GM23248 (cell line): ENCODE measurements at regions not wholly inside any gene's neighbourhood (a gene's known extent, or its start where the extent isn't known, plus 50 kb on each side); places are given as distances from the start of the nearest gene placed in this dataset.

ENCODE experiments used
- DNase-seq: peaks from one replicate; pipeline ENCODE4 v3.0.0-alpha.2; 2015
- H2AFZ ChIP-seq: fragments of 200-600 bp; sonication (generic); 2 replicates; pipeline ENCODE4 v1.6.1; 2016; ENCODE audit warnings: antibody characterized with exemption
- H3F3A ChIP-seq: fragments of 200-600 bp; sonication (generic); 2 replicates; pipeline ENCODE4 v1.6.1; 2016; ENCODE audit warnings: mild to moderate bottlenecking, antibody characterized with exemption, mixed run types; ENCODE audit not compliant: insufficient read depth
- H3K27ac ChIP-seq: fragments of 200-600 bp; sonication (generic); 2 replicates; pipeline ENCODE4 v1.5.1; 2016; ENCODE audit warnings: mild to moderate bottlenecking
- H3K27me3 ChIP-seq: fragments of 200-600 bp; sonication (generic); replicated peaks from 2 replicates; pipeline ENCODE4 v1.6.1; 2016; ENCODE audit warnings: mild to moderate bottlenecking; ENCODE audit not compliant: insufficient read depth
- H3K36me3 ChIP-seq: fragments of 200-600 bp; sonication (generic); 2 replicates; pipeline ENCODE4 v1.6.1; 2016; ENCODE audit warnings: low read depth, mild to moderate bottlenecking
- H3K4me1 ChIP-seq: fragments of 200-600 bp; sonication (generic); 2 replicates; pipeline ENCODE4 v1.6.1; 2016; ENCODE audit warnings: mild to moderate bottlenecking; ENCODE audit not compliant: insufficient read depth
- H3K4me2 ChIP-seq: fragments of 200-600 bp; sonication (generic); one replicate; pipeline ENCODE4 v1.6.1; 2016; ENCODE audit warnings: mild to moderate bottlenecking; ENCODE audit not compliant: unreplicated experiment
- H3K4me3 ChIP-seq: fragments of 200-600 bp; sonication (generic); 2 replicates; pipeline ENCODE4 v1.5.1; 2016; ENCODE audit warnings: mild to moderate bottlenecking
- H3K79me2 ChIP-seq: fragments of 200-600 bp; sonication (generic); 2 replicates; pipeline ENCODE4 v1.6.1; 2016; ENCODE audit warnings: mild to moderate bottlenecking; ENCODE audit not compliant: insufficient read depth
- H3K9ac ChIP-seq: fragments of 200-600 bp; sonication (generic); 2 replicates; pipeline ENCODE4 v1.6.1; 2016; ENCODE audit warnings: mild to moderate bottlenecking
- H3K9me2 ChIP-seq: fragments of 200-600 bp; sonication (generic); 2 replicates; pipeline ENCODE4 v1.6.1; 2016; ENCODE audit warnings: mixed run types, mild to moderate bottlenecking, moderate library complexity; ENCODE audit not compliant: insufficient read depth
- H3K9me3 ChIP-seq: fragments of 200-600 bp; sonication (generic); one replicate; pipeline ENCODE4 v1.6.1; 2017; ENCODE audit warnings: low read depth
- H4K20me1 ChIP-seq: fragments of 200-600 bp; sonication (generic); 2 replicates; pipeline ENCODE4 v1.6.0; 2016; ENCODE audit not compliant: insufficient read depth
- EZH2 ChIP-seq: fragments of 200-600 bp; sonication (generic); IDR thresholded peaks from 2 replicates; pipeline ENCODE4 v1.6.1; 2018; ENCODE audit warnings: antibody characterized with exemption, mild to moderate bottlenecking; ENCODE audit not compliant: insufficient read depth, poor library complexity, severe bottlenecking
- EZH2phosphoT487 ChIP-seq: fragments of 200-600 bp; sonication (generic); IDR thresholded peaks from 2 replicates; pipeline ENCODE4 v1.6.1; 2018; ENCODE audit warnings: antibody characterized with exemption, moderate library complexity, mild to moderate bottlenecking, low read depth; ENCODE audit not compliant: insufficient read depth
- WGBS, 2 experiments: methylation state at CpG; one replicate each; pipeline ENCODE4 v1.1.6; 2015 to 2017; ENCODE audit warnings: low lambda C conversion rate in 2 of 2, low coverage in 1 of 2; ENCODE audit errors: missing lambda C conversion rate in 2 of 2; 5-methylcytosine and 5-hydroxymethylcytosine counted together
- in situ Hi-C: fragments of 300-500 bp; cut with MboI; formaldehyde crosslinking; loops from 2 replicates; pipeline ENCODE4 v1.15.0; 2020

GRCh38 chr13:107057028-107057631, 489.2 kb upstream of the ARGLU1 start:
- Histone ChIP-seq H3K9ac (no peak overlapping the region), H3K9me2 (no peaks in the 10 kb centered on the region), H3K27ac (no peak overlapping the region), H3K36me3 (no peaks in the 10 kb centered on the region), H2AFZ (no peak overlapping the region), H3K9me3 (no peaks in the 10 kb centered on the region), H3K4me3 (no peak overlapping the region), H3K27me3 (no peaks in the 10 kb centered on the region), H3F3A (no peaks in the 10 kb centered on the region), H3K4me2 (no peak overlapping the region), H4K20me1 (no peaks in the 10 kb centered on the region), H3K4me1 (no peaks in the 10 kb centered on the region), H3K79me2 (no peaks in the 10 kb centered on the region)
- DNase-seq: no peak
- in situ Hi-C loops: no loop called here
- TF ChIP-seq EZH2phosphoT487: no peak
- WGBS, 2 experiments: 21% methylated on average over 3 of the region's 3 CpGs

- Histone ChIP-seq H3K4me2 (no peak overlapping the region), H3K9ac (no peak overlapping the region), H3K27me3 (no peaks in the 10 kb centered on the region), H3K36me3 (no peaks in the 10 kb centered on the region), H3K9me2 (no peaks in the 10 kb centered on the region), H4K20me1 (no peaks in the 10 kb centered on the region), H3K27ac (no peak overlapping the region), H3F3A (no peaks in the 10 kb centered on the region), H3K4me1 (no peaks in the 10 kb centered on the region), H3K4me3 (no peak overlapping the region), H3K9me3 (no peaks in the 10 kb centered on the region), H3K79me2 (no peaks in the 10 kb centered on the region), H2AFZ (no peak overlapping the region)
- TF ChIP-seq EZH2phosphoT487 (no peak), EZH2 (no peak)
- WGBS, 2 experiments: 2 to 9% methylated on average over 7 of the region's 7 CpGs
- in situ Hi-C loops: no loop called here
- DNase-seq: no peak
Observed at GRCh38 chr13:107043021-107043956, 475.4 kb upstream of the ARGLU1 start.

GRCh38 chr13:107035778-107036177, 467.8 kb upstream of the ARGLU1 start:
- H3K36me3 ChIP-seq: no peaks in the 10 kb centered on the region
- no peak overlapping the region for H3K4me2 ChIP-seq
- no peaks in the 10 kb centered on the region for H3K79me2 ChIP-seq
- H3K9ac ChIP-seq: no peak overlapping the region
- TF ChIP-seq EZH2phosphoT487 (no peak), EZH2 (no peak)
- no peaks in the 10 kb centered on the region for H4K20me1 ChIP-seq
- in situ Hi-C loops: no loop called here
- no peak overlapping the region for H3K4me3 ChIP-seq
- no peaks in the 10 kb centered on the region for H3K27me3 ChIP-seq
- no peak overlapping the region for H3K27ac ChIP-seq
- no peaks in the 10 kb centered on the region for H3K4me1 ChIP-seq
- H2AFZ ChIP-seq: no peak overlapping the region
- H3K9me3 ChIP-seq: no peaks in the 10 kb centered on the region
- no peaks in the 10 kb centered on the region for H3K9me2 ChIP-seq
- 5% methylated on average over 2 of the region's 2 CpGs for WGBS, 2 experiments
- no peaks in the 10 kb centered on the region for H3F3A ChIP-seq
- DNase-seq: peak; percentile 17

- no peak for DNase-seq
- Histone ChIP-seq H3K27me3 (no peaks in the 10 kb centered on the region), H3K4me2 (no peak overlapping the region), H4K20me1 (no peaks in the 10 kb centered on the region), H3K4me1 (no peaks in the 10 kb centered on the region), H3K9me2 (no peaks in the 10 kb centered on the region), H3F3A (no peaks in the 10 kb centered on the region), H3K9me3 (no peaks in the 10 kb centered on the region), H3K27ac (no peak overlapping the region), H3K9ac (no peak overlapping the region), H3K36me3 (no peaks in the 10 kb centered on the region), H3K4me3 (no peak overlapping the region), H2AFZ (no peak overlapping the region), H3K79me2 (no peaks in the 10 kb centered on the region)
- 23 to 28% methylated on average over 6 of the region's 6 CpGs for WGBS, 2 experiments
- in situ Hi-C loops: no loop called here
- TF ChIP-seq EZH2 (no peak), EZH2phosphoT487 (no peak)
Observed at GRCh38 chr13:107035186-107035585, 467.2 kb upstream of the ARGLU1 start.
